H1 (cell line): ENCODE measurements at regions not wholly inside any gene's neighbourhood (a gene's known extent, or its start where the extent isn't known, plus 50 kb on each side); places are given as distances from the start of the nearest gene placed in this dataset.

Experiments used
- CTCF ChIA-PET: fragments of 300-600 bp; sonication (Branson Sonifier 250); formaldehyde crosslinking; loops from one replicate; lab custom pipeline; 2021; ENCODE audit not compliant: partially characterized antibody; lab: Charles Lee
- POLR2A ChIA-PET: fragments of 300-600 bp; sonication (Branson Sonifier 250); formaldehyde crosslinking; loops from one replicate; lab custom pipeline; 2021; ENCODE audit warnings: inconsistent platforms; ENCODE audit not compliant: partially characterized antibody; lab: Charles Lee
- DNase-seq, 2 experiments: peaks; one replicate each; pipeline versions ENCODE4 v3.0.0 to v3.0.0-alpha.2; 2010 to 2022; ENCODE audit warnings: low spot score in 2 of 2, low read depth in 1 of 2, mixed read lengths in 1 of 2
- FAIRE-seq: peaks from 2 replicates; lab custom pipeline; 2011; peaks lifted over from hg19 to GRCh38; lab: Jason Lieb, UNC
- H2AFZ ChIP-seq: 2 replicates; pipeline ENCODE4 v1.8.1; 2012; ENCODE audit warnings: low read length, inconsistent platforms
- H2AK5ac ChIP-seq: 2 replicates; pipeline ENCODE4 v1.6.1; 2013; ENCODE audit warnings: low read depth, low read length
- H2BK120ac ChIP-seq: replicated peaks from 2 replicates; pipeline ENCODE3; 2013; ENCODE audit warnings: low read depth, low read length, inconsistent platforms
- H2BK12ac ChIP-seq: 2 replicates; pipeline ENCODE4 v1.6.1; 2013; ENCODE audit warnings: low read depth, low read length
- H2BK15ac ChIP-seq: 2 replicates; pipeline ENCODE4 v1.6.1; 2013; ENCODE audit warnings: low read length
- H2BK20ac ChIP-seq: 2 replicates; pipeline ENCODE4 v1.6.1; 2013; ENCODE audit warnings: low read length
- H2BK5ac ChIP-seq: 2 replicates; pipeline ENCODE4 v1.6.1; 2013; ENCODE audit warnings: low read depth, low read length
- H3K14ac ChIP-seq: 2 replicates; pipeline ENCODE4 v1.6.1; 2013; ENCODE audit warnings: inconsistent platforms; ENCODE audit not compliant: insufficient read length
- H3K18ac ChIP-seq: 2 replicates; pipeline ENCODE4 v1.6.1; 2013; ENCODE audit warnings: low read length; ENCODE audit errors: extremely low read depth
- H3K23ac ChIP-seq: 2 replicates; pipeline ENCODE4 v1.6.1; 2013; ENCODE audit warnings: inconsistent platforms; ENCODE audit not compliant: insufficient read length
- H3K23me2 ChIP-seq: 2 replicates; pipeline ENCODE4 v1.6.1; 2013; ENCODE audit warnings: low read depth, low read length
- H3K27ac ChIP-seq: 2 replicates; pipeline ENCODE4 v1.6.1; 2011; ENCODE audit warnings: low read depth, low read length, inconsistent platforms
- H3K27me3 ChIP-seq, 4 experiments: replicated peaks in 1 of 4; 1 replicate in 1 of 4; 2 replicates in 3 of 4; pipeline versions ENCODE4 v1.6.1 to v1.8.1; 2011 to 2013; ENCODE audit warnings: low read length in 3 of 4, mild to moderate bottlenecking in 3 of 4, inconsistent platforms in 2 of 4, mixed read lengths in 2 of 4, moderate library complexity in 1 of 4; ENCODE audit not compliant: control insufficient read depth in 3 of 4, insufficient read depth in 3 of 4; ENCODE audit errors: extremely low read depth in 1 of 4
- H3K36me3 ChIP-seq, 4 experiments: 2 replicates each; pipeline versions ENCODE4 v1.6.1 to v1.8.1; 2011 to 2013; ENCODE audit warnings: mild to moderate bottlenecking in 4 of 4, low read length in 3 of 4, moderate library complexity in 2 of 4, control low read depth in 1 of 4, inconsistent platforms in 1 of 4; ENCODE audit not compliant: insufficient read depth in 4 of 4, control insufficient read depth in 2 of 4
- H3K4ac ChIP-seq: replicated peaks from 2 replicates; pipeline ENCODE3; 2013; ENCODE audit warnings: low read length, low read depth, mixed read lengths, inconsistent platforms; ENCODE audit not compliant: insufficient read length
- H3K4me1 ChIP-seq, 4 experiments: replicated peaks in 1 of 4; 1 replicate in 1 of 4; 2 replicates in 3 of 4; pipeline versions ENCODE4 v1.6.1 to v1.8.1; 2011 to 2013; ENCODE audit warnings: low read length in 3 of 4, inconsistent platforms in 2 of 4, mixed read lengths in 1 of 4; ENCODE audit not compliant: insufficient read depth in 4 of 4, control insufficient read depth in 3 of 4
- H3K4me2 ChIP-seq, 2 experiments: 2 replicates each; pipeline versions ENCODE4 v1.6.1 to v1.8.1; 2011 to 2013; ENCODE audit warnings: low read depth in 2 of 2, low read length in 2 of 2, control low read depth in 1 of 2, inconsistent platforms in 1 of 2, mild to moderate bottlenecking in 1 of 2; ENCODE audit not compliant: insufficient read depth in 1 of 2
- H3K4me3 ChIP-seq, 4 experiments: fragments of 200-600, 300-600 bp in 1 of 4; sonication (generic), shearing (Covaris generic), sonication (Bioruptor Twin) in 1 of 4; 2 replicates each; pipeline versions ENCODE4 v1.5.1 to v1.8.1; 2011 to 2016; ENCODE audit warnings: low read length in 4 of 4, low read depth in 3 of 4, control low read depth in 2 of 4, inconsistent platforms in 2 of 4, mild to moderate bottlenecking in 2 of 4, mixed read lengths in 1 of 4, moderate library complexity in 1 of 4; ENCODE audit not compliant: insufficient read depth in 2 of 4; ENCODE audit errors: extremely low read depth in 1 of 4
- H3K56ac ChIP-seq: replicated peaks from 2 replicates; pipeline ENCODE3; 2013; ENCODE audit warnings: low read depth, mild to moderate bottlenecking, mixed read lengths, low read length, inconsistent platforms; ENCODE audit not compliant: insufficient read length
- H3K79me1 ChIP-seq: 2 replicates; pipeline ENCODE4 v1.6.1; 2013; ENCODE audit warnings: low read depth, low read length, control low read depth
- H3K79me2 ChIP-seq, 2 experiments: 2 replicates each; pipeline versions ENCODE4 v1.6.1 to v1.8.1; 2012 to 2013; ENCODE audit warnings: low read length in 2 of 2, mild to moderate bottlenecking in 2 of 2, inconsistent platforms in 1 of 2; ENCODE audit not compliant: insufficient read depth in 2 of 2, control insufficient read depth in 1 of 2
- H3K9ac ChIP-seq, 4 experiments: replicated peaks in 1 of 4; 1 replicate in 1 of 4; 2 replicates in 3 of 4; pipeline versions ENCODE4 v1.6.1 to v1.8.1; 2011 to 2013; ENCODE audit warnings: low read depth in 3 of 4, low read length in 3 of 4, control low read depth in 2 of 4, mild to moderate bottlenecking in 2 of 4, moderate library complexity in 2 of 4, inconsistent platforms in 1 of 4; ENCODE audit errors: extremely low read depth in 1 of 4
- H3K9me3 ChIP-seq, 2 experiments: 2 replicates each; pipeline versions ENCODE4 v1.6.1 to v1.8.1; 2012 to 2013; ENCODE audit warnings: mild to moderate bottlenecking in 2 of 2, moderate library complexity in 2 of 2, control low read depth in 1 of 2, inconsistent platforms in 1 of 2, low read depth in 1 of 2, low read length in 1 of 2, mixed read lengths in 1 of 2; ENCODE audit not compliant: insufficient read depth in 2 of 2
- H4K20me1 ChIP-seq, 2 experiments: replicated peaks in 1 of 2; 2 replicates each; pipeline versions ENCODE3 to v1.8.1; 2011 to 2013; ENCODE audit warnings: inconsistent platforms in 2 of 2, low read length in 2 of 2, mild to moderate bottlenecking in 1 of 2; ENCODE audit not compliant: insufficient read depth in 2 of 2, control insufficient read depth in 1 of 2
- H4K5ac ChIP-seq: 2 replicates; pipeline ENCODE4 v1.6.1; 2013; ENCODE audit warnings: low read length, low read depth, mixed read lengths, inconsistent platforms; ENCODE audit not compliant: insufficient read length
- H4K8ac ChIP-seq: 2 replicates; pipeline ENCODE4 v1.8.0; 2013; ENCODE audit warnings: mild to moderate bottlenecking, moderate library complexity, low read length, inconsistent platforms; ENCODE audit not compliant: insufficient read depth; ENCODE audit errors: extremely low read depth
- H4K91ac ChIP-seq: replicated peaks from 2 replicates; pipeline ENCODE3; 2013; ENCODE audit warnings: low read length, mixed read lengths, inconsistent platforms; ENCODE audit not compliant: insufficient read length
- ASH2L ChIP-seq: fragments of 200-600, 300-600 bp; sonication (generic); IDR thresholded peaks from one replicate; pipeline ENCODE4 v1.7.1; 2017; ENCODE audit warnings: low read length
- GABPA ChIP-seq: IDR thresholded peaks from 2 replicates; pipeline ENCODE4 v1.6.1; 2011; ENCODE audit warnings: mild to moderate bottlenecking, low read length, moderate library complexity, borderline replicate concordance; ENCODE audit not compliant: insufficient read depth
- RAD21 ChIP-seq, 2 experiments: IDR thresholded peaks in 1 of 2; conservative IDR thresholded peaks in 1 of 2; 2 replicates each; pipeline ENCODE4 v1.6.1; 2011; ENCODE audit warnings: low read depth in 2 of 2, low read length in 2 of 2, improper control_type of control experiment in 1 of 2, inconsistent platforms in 1 of 2, mild to moderate bottlenecking in 1 of 2, moderate library complexity in 1 of 2
- WGBS, 2 experiments: shearing (Covaris generic) in 1 of 2; methylation state at CpG; one replicate each; pipeline versions ENCODE4 v1.1.6 to v1.1.7; 2013 to 2015; ENCODE audit warnings: low lambda C conversion rate in 2 of 2, mixed read lengths in 2 of 2, inconsistent platforms in 1 of 2, low coverage in 1 of 2, missing lambda C conversion rate in 1 of 2; ENCODE audit not compliant: insufficient replicate concordance in 2 of 2, insufficient coverage in 1 of 2, insufficient read length in 1 of 2; ENCODE audit errors: extremely low coverage in 1 of 2, missing lambda C conversion rate in 1 of 2; 5-methylcytosine and 5-hydroxymethylcytosine counted together

GRCh38 chr6:21710908-21711627, 117.5 kb downstream of the SOX4 start:
- 75% methylated on average over 7 of the region's 7 CpGs; no CpG with 5 or more reads in 1 of the 2 experiments for WGBS, 2 experiments
- Histone ChIP-seq H3K23ac (no peak overlapping the region), H3K4me1 (peaks cover 0 to 16% (median 9%) of the 10 kb centered on the region in 4 experiments; a peak in 4 of 7 replicates), H3K4ac (no peak overlapping the region), H3K56ac (no peak overlapping the region), H2BK20ac (no peak overlapping the region), H3K79me1 (no peaks in the 10 kb centered on the region), H3K18ac (no peak overlapping the region; the same call in 1 of the 2 replicates), H3K9ac (no peak overlapping the region), H4K20me1 (peaks cover 4 to 7% of the 10 kb centered on the region in 2 experiments), H3K23me2 (no peaks in the 10 kb centered on the region), H3K4me2 (no peak overlapping the region), H4K8ac (no peak overlapping the region), H3K14ac (no peak overlapping the region), H2AK5ac (no peak overlapping the region), H3K79me2 (peaks cover 26 to 96% of the 10 kb centered on the region in 2 experiments), H3K27ac (no peak overlapping the region), H2BK5ac (no peak overlapping the region), H2AFZ (no peak overlapping the region), H2BK12ac (no peak overlapping the region), H3K4me3 (no peak overlapping the region), H4K91ac (no peak overlapping the region), H2BK15ac (no peak overlapping the region), H2BK120ac (no peak overlapping the region), H3K9me3 (no peaks in the 10 kb centered on the region), H4K5ac (no peak overlapping the region), H3K36me3 (no peaks in the 10 kb centered on the region), H3K27me3 (no peaks in the 10 kb centered on the region)
- FAIRE-seq (no peak), DNase-seq (no peak)
- POLR2A ChIA-PET: interaction anchor here (1.0 to 1.1 kb wide), 2 partner anchors 10 to 31 kb away, joined by 3 read pairs; no protein-coding TSS in a partner anchor
- TF ChIP-seq ASH2L (no peak), GABPA (no peak), RAD21 (IDR thresholded peaks at IDR 0.05 in 1 of 2, conservative IDR thresholded peaks at IDR 0.05 in 1 of 2; ENCODE audit: low read depth in 2 of 2, low read length in 2 of 2) (no peak)
- CTCF ChIA-PET: no interaction called here
